ENCODE measurements at regions not wholly inside any gene's neighbourhood (a gene's known extent, or its start where the extent isn't known, plus 50 kb on each side); places are given as distances from the start of the nearest gene placed in this dataset.

DNA sequence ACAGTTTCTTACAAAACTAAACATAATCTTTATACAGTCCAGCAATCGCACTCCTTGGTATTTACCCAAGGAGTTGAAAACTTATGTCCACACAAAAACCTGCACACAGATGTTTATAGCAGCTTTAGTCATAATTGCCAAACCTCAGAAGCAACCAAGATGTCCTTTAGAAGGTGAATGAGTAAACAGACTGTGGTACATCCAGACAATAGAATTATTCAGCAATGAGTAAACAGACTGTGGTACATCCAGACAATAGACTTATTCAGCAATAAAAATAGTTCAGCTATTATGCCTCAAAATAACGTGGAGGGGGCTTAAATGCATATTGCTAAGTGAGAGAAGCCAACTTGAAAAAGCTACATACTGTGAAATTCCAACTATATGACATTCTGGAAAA lies 87.0 kb upstream of the GALNT2 start:
- DNase-seq (no peak), ATAC-seq (peak; percentile 78)
- intact Hi-C loops (cut with DNase I, micrococcal nuclease): no loop called here

DNA sequence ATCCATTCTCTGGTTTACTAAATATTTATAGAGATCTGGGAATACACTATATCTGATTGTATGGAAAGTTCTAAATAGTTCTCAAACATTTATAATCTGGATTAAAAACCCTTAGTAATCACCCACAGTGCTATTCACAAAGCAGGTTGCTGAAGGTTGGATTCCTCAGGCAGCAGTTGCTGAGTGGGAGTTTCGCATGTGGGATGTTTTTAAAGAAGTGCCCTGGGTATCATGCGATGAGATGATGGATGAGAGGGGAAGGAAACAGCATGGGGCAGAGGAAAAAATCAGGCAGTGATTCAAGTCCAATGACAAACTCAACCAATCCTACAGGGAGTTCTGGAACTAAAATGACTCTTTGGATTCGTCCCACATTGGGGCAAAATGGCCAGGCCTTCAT lies 85.3 kb upstream of the GALNT2 start:
- no peak for ATAC-seq
- DNase-seq: no peak
- intact Hi-C loops (cut with DNase I, micrococcal nuclease): no loop called here

DNA sequence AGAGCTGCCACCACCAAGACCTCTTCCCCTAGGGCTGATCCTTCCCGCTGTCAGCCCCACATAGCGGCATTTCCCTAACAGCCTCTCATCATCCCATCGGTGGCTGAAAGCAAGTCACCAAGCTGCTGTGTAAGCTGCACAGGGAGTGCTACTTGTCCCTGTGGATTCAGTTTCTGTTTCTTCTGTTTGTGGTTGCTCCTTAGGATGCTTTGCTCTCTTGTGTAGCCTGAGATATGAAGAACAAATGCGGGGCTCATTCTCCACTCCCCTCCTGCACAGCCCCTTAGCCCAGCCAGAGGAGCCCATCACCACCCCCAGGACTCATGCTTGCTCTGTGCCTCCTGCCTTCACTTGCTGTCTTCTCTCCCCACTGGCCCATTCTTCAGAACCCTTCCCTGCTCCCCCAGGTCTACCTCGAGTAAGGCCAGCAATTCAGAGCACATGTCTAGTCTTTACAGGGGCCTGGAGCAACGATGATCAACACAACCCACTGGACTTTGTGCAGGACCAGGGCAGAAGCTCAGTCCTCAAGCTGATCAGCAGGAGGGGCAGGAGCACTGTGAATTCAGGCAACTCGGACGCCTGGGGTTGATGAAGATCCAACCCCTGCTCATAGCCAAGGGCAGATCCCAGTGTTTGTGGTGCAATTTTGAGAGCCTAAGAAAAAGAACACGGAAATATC lies 82.6 kb upstream of the GALNT2 start:
- ATAC-seq (no peak), DNase-seq (no peak)
- intact Hi-C loops (cut with DNase I, micrococcal nuclease): no loop called here

DNA sequence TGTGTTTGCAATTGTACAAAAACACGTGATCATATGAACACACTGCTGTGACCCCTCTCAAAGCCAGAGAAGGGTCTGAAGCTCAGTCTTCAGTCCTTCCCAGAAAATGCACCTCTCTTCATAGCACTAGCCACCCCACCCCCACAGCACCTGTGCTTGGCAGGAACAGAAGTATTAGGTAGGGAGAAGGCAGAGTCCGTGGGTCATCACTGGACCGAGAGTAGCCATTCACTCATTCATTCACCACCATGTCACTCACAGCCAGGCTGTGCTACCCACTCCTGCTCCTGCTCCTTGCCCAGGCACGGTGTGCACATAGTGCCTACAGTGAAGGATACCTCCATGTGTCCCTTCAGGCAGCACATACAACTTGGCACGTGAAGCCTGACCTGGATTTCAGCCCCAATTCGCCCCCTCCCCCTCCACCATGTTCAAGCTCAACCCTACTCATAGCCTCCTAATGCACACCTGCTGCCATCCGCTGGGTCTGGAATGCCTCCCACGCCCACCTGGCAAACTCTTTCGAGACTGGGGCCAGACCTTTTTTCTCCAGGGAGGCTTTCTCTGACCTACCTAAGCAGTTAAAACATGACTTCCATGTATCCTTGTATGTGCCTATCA lies 81.9 kb upstream of the GALNT2 start:
- intact Hi-C loops (cut with DNase I, micrococcal nuclease): no loop called here
- DNase-seq (no peak), ATAC-seq (no peak)

DNA sequence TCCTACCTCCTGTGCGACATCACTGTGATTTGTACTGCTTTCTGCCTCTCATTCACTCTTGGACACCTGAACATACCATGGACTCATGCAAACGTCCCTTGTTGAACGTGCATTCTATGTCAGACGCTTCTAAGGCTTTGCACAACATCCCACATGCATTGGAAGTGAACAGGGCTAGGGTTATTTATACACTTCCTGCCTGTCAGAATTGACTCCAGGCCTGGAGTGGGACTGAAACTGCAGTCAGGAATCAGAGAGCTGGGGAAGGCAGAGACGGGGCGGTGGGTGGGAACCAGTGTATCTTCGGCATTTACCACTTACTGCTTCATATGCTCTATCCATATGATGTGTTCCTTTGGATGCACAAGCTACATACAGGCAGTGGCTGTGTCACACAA lies 81.4 kb upstream of the GALNT2 start:
- intact Hi-C loops (cut with DNase I, micrococcal nuclease): no loop called here
- no peak for DNase-seq
- ATAC-seq: no peak

DNA sequence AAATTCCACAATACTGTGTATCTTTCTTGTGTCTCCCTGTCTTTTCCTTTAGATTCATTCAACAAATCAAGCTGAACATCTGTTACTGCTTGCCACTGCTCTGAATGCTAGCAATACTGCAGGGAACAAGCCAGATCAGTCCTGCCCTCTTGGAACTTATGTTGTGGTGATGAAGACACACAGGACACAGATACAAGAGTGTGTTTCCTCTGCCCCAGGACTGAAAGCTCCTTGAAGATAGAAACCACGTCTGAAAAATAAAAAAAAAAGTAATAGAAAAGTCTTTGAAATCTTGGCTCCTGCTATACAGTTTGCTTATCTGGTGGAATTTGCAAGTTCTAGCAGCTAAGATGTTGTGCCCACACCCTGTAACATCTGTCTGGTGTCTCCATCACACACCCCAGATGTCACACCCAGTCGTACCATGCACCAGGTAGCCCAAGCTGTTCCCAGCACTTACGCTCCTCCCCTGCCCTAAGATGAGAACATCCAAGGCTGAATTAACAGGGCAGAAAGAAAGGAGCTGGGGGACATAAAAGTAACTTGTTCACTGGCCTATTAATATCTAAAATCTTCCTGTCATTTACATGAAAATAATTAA lies 80.2 kb upstream of the GALNT2 start:
- intact Hi-C loops (cut with DNase I, micrococcal nuclease): no loop called here
- DNase-seq (no peak), ATAC-seq (peak; percentile 73)

DNA sequence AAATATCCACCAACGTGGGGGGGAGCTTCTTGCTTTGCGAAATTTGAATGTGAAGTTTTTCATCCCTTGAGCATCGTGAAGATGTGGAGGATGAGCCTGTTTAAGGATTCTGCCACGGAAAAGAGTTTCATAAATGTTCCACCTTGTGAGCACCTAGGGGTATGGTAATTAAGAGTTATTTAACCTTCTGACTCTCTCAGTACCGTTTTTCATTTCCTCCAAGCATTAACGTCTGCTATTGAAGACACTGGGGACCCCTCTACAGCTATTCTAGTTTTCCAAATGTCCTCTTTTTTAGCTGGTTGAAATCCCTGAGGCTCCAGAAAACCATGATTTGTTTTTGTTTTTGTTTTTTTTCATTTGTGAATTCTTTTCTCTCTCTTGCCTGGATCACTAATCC lies 79.1 kb upstream of the GALNT2 start:
- DNase-seq (no peak), ATAC-seq (no peak)
- intact Hi-C loops (cut with DNase I, micrococcal nuclease): no loop called here

DNA sequence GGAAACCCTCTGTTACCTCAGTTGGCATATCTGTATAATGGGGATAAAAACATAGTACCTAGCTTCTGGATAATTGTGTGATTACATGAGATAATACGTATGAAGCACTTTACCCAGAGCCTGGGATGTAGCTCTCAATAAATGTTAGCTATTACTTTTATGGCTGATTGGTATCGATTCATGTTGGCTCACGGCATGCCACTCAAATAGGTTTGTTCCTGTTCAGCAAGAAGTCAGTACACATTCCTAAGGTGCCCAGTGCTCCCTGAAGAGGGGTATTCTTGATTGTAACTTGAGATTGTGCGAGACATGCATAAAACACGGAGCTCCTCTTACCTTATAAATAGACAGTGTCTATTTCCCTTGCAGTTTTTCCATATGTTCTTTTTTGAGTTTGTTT lies 78.5 kb upstream of the GALNT2 start:
- DNase-seq: no peak
- no peak for ATAC-seq
- intact Hi-C loops (cut with DNase I, micrococcal nuclease): no loop called here

DNA sequence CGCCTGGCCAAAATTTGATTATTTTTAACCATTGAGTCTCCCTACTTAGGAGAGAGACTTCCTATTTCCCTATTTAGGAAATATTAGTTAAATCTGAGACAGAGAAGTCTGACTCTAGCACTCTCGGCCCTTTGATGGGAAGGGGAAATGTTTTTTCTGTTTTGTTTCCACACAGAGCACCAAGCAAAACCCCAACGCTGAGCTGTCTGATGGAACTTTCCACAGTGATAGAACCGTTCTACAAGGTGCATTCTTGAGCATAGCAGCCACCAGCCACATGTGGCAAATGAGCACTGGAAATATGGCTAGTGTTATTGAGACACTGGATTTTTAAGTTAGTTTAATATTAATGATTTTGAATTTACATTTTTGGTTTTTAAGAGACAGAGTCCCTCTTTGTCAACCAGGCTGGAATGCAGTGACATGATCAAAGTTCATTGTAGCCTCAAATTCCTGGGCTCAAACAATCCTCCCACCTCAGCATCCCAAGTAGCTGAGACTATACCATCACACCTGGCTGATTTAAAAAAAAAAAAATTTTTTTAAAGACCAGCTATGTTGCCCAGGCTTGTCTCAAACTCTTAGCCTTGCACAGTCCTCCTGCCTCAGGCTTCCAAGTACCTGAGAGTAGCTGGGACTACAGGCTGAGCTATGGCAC lies 77.3 kb upstream of the GALNT2 start:
- DNase-seq (no peak), ATAC-seq (no peak)
- intact Hi-C loops (cut with DNase I, micrococcal nuclease): no loop called here

DNA sequence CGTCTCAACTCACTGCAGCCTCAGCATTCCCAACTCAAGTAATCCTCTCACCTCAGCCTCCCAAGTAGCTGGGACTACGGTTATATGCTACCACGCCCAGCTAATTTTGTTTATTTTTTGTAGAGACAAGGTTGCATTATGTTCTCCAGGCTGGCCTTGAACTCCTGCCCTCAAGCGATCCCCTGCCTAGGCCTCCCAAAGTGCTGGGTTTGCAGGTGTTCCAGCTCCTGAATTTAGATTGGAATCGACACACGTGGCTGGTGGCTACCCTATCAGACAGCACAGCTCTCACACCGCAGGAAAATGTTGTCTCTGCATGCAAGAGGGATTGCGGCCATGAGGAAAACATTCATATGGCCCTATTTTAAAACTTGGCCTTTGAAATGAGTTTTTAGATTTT lies 76.7 kb upstream of the GALNT2 start:
- no peak for ATAC-seq
- intact Hi-C loops (cut with DNase I, micrococcal nuclease): no loop called here
- DNase-seq: no peak

DNA sequence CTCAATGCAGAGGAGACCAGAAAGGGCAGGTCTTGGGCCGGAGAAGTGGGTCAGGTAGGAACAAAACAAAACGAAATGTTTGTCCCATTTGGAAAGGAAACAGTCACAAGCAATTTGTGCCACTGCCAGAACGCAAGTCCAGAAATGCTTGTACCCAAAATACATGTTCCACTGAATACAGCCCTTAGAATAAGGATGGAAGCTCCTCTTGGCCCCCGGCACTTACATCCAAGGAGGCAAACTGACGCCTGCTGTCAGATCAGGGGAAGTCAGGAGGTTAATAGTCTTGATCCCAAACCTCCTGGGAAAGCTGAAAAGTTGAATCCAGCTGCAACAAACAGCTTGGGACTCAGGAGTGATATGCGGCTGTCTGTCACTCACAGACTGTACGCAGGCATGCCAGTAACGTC lies 75.9 kb upstream of the GALNT2 start:
- intact Hi-C loops (cut with DNase I, micrococcal nuclease): no loop called here
- ATAC-seq (no peak), DNase-seq (no peak)

DNA sequence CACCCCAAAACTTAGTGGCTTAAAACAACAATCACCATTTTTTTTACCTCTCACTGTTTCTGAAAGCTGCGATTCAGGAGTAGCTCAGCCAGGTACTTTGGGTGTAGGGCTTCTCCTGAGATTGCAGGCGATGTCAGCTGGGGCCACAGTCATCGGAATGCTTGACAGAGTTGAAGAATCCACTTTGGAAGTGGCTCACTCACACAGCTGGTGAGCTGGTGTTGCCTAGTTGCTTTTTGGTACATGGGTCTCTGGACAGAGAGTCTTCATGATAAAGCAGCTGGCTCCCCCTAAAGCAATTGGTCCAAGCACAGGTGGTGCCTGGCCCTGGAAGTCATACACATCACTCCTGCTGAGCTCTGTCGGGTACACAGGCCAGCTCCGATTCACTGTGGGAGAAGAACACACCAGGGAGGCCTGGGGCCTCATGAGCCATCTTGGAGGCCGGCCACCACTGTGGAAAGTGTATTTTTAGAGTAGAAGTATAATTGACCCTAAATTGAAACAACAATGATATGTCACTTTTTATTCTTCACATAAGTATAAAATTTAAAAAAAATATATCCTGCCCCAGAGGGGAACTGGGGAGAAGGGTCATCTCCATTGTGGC lies 75.2 kb upstream of the GALNT2 start:
- no peak for DNase-seq
- no peak for ATAC-seq
- intact Hi-C loops (cut with DNase I, micrococcal nuclease): no loop called here

DNA sequence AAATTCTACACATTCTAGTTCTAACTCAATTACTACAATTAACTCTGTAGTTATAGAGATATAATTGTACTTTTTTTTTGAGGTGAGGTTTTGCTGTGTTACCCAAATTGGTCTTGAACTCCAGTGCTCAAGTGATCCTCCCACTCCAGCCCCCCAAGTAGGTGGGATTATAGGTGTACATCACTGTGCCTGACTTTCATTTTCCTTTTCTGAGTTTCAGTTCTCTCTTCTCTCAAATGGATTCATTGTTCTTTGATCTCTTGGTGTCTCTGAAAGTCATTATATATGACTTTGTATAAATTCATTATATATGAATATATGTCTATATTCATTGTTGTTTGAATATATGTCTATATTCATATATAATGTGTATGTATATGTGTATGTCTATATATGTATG lies 74.0 kb upstream of the GALNT2 start:
- intact Hi-C loops (cut with DNase I, micrococcal nuclease): no loop called here
- DNase-seq: no peak
- ATAC-seq: no peak

DNA sequence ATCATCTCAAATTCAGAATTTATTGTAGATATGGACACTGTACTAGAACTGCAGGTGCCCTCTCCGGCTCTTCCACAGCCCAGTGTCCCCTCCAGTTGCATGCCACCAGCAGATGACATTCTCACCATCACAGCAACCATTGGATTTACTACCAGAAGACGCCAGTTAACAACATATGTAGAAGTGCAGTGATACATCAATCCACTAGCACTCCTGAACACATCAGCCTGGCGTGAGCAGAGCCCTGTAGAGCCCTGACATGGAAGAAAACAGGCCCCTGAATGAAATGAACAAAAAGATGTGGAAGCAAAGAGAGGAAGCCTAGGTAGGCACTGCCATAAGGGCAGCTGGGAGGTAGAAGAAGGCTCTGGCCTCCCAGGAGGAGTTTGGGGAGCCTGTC lies 73.1 kb upstream of the GALNT2 start:
- DNase-seq (no peak), ATAC-seq (no peak)
- intact Hi-C loops (cut with DNase I, micrococcal nuclease): no loop called here

DNA sequence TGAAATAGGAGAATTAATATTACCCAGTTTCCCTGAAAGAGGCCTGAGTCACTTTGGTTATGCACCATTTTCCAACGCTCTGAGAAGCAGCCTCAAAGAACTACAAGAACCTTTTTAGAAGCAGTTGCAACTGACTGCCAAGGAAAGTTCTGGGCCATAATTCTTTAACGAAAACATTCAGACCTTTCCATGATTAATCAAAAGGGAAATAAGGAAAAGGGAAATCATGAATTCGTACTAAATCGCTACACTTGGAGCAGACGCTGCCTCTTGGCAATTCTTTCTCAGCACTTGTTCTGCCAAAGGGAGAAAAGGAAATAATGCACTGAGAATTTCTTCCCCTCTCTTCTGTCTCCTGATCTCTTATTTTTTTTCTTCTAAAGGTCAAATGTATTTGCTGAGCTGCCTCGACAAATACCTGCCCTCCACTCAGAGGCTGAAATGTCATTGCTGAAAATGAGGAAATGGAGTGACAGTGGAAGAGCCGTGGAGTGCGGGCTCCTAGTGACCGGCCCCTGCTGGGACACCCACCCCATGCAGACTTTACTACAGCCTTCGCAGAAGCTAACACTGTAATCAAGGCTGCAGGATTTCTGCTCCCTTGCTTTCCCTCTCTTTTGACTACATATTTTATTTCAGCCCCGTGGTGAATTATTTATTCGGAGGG lies 67.9 kb upstream of the GALNT2 start:
- DNase-seq (no peak), ATAC-seq (no peak)
- intact Hi-C loops (cut with DNase I, micrococcal nuclease): no loop called here

DNA sequence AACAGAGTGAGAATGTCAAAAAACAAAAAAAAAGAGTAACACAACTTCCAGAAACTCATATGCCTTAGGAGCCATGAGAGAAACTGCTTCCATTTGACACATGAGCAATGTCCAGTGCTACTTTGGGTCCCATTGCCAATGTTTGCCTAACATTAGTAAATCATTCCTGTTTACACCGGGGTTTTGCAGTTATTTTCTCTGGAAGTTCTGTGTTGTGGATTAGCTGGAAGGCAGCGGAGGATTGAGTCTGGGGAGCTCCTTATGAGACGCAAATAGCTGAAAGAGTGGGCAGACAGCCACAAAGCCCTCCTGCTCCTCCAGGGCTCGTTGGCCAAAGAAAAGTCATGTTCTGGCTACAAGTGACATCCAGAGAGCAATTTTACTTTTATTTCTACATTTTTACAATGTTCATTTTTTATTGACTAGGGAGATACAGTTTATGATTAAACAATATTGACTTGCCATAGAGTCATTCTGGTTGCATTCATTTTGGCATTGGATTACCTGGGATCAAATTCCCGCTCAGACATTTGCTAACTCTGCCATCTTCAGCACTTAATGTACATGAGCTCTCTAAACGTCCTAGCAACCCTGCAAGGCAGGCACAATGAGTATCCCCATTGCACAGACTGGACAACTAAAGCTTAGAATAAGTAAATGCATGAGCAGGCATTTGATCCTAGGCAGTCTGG lies 66.4 kb upstream of the GALNT2 start:
- DNase-seq: no peak
- ATAC-seq: peak; percentile 92
- intact Hi-C loops (cut with DNase I, micrococcal nuclease): no loop called here

DNA sequence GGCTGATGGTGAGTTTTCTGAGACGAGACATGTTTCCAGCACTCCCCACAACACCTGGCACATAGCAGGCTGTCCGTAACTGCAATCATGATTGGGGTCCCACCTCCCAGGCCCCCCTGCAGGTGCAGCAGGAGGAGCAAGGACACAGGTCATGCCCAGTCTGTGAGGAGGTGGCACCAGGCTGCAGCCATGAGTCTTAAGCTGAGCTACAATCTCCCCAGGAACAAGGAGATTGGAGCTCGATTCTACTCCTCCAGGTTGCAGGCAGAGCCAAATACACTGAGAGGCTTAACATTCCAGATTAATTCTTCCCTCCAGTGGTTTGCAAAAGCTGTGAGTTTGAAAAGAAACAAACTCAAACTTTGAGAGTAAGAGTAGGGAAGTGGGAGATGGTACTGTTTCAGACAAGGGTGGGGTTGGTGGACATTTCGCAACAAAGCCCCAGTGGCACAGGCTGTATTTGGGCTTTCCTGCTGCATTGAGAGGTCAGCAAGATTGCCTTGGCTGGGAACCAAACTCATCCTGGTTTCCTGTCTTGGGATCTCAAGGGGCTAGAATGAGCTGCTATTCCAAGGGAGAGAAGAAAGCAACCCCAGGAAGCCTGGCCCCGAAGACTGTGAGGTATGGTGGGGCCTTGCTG lies 64.8 kb upstream of the GALNT2 start:
- DNase-seq (peak in 1 of 2 donors; percentile 44), ATAC-seq (no peak)
- intact Hi-C loops (cut with DNase I, micrococcal nuclease): no loop called here

DNA sequence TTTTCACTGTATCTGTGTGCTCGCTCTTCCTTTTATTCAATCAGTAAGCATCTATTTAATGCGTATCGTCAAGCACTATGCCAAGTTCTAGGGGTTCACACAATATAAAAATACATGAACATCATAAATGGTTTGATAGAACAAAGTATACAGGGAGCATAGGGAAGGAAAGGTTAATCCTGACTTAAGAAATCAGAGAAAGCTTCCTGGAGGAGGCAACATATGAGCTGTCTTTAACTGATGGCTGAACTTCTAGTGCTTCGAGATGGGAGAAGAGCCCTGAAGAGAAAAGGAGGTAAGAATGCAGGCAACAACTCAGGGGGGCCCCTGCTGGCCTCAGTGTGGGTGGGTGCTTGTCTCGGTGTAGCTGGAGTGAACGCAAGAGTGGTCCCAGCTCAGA lies 63.6 kb upstream of the GALNT2 start:
- ATAC-seq (no peak), DNase-seq (no peak)
- intact Hi-C loops (cut with DNase I, micrococcal nuclease): no loop called here

Measured in left colon (tissue), 2 donors.